ENCODE measurements at regions not wholly inside any gene's neighbourhood (a gene's known extent, or its start where the extent isn't known, plus 50 kb on each side); places are given as distances from the start of the nearest gene placed in this dataset.

- intact Hi-C loops (cut with micrococcal nuclease): no loop called here
- H3K27ac ChIP-seq (ENCODE audit: low read length): no peak overlapping the region
- no peak overlapping the region for H3K4me3 ChIP-seq (ENCODE audit: low read length)
- H3K9me3 ChIP-seq (ENCODE audit: control insufficient read depth, insufficient read depth, low read length): no peaks in the 10 kb centered on the region
- no peak overlapping the region for H3K4me3 Mint-ChIP-seq
- DNase-seq (no peak), ATAC-seq (no peak)
- H3K27me3 Mint-ChIP-seq (ENCODE audit: low read depth in 2 of 2): peaks cover 5 to 14% of the 10 kb centered on the region in 2 donors
- TF ChIP-seq CTCF (IDR thresholded peaks at IDR 0.05): no peak
- WGBS (ENCODE audit: insufficient coverage): 91% methylated on average over 4 of the region's 4 CpGs
- H3K36me3 Mint-ChIP-seq: no peaks in the 10 kb centered on the region
- no peaks in the 10 kb centered on the region for H3K4me1 ChIP-seq (ENCODE audit: control insufficient read depth, insufficient read depth, low read length)
- no peaks in the 10 kb centered on the region for H3K9me3 Mint-ChIP-seq
- H3K27ac Mint-ChIP-seq: no peak overlapping the region
- H3K36me3 ChIP-seq (ENCODE audit: control insufficient read depth, insufficient read depth, low read length): no peaks in the 10 kb centered on the region
- no peaks in the 10 kb centered on the region for H3K27me3 ChIP-seq (ENCODE audit: control insufficient read depth, insufficient read depth, low read length)
- no peaks in the 10 kb centered on the region for H3K4me1 Mint-ChIP-seq
Measured at GRCh38 chr1:147849098-147849895, 53.3 kb upstream of the GJA8 start.

- intact Hi-C loops (cut with micrococcal nuclease): no loop called here
- no peaks in the 10 kb centered on the region for H3K9me3 ChIP-seq (ENCODE audit: control insufficient read depth, insufficient read depth, low read length)
- peaks cover 5 to 18% of the 10 kb centered on the region in 2 donors for H3K27me3 Mint-ChIP-seq (ENCODE audit: low read depth in 2 of 2)
- H3K4me1 Mint-ChIP-seq: no peaks in the 10 kb centered on the region
- no peaks in the 10 kb centered on the region for H3K36me3 Mint-ChIP-seq
- H3K36me3 ChIP-seq (ENCODE audit: control insufficient read depth, insufficient read depth, low read length): no peaks in the 10 kb centered on the region
- no peaks in the 10 kb centered on the region for H3K4me1 ChIP-seq (ENCODE audit: control insufficient read depth, insufficient read depth, low read length)
- H3K27me3 ChIP-seq (ENCODE audit: control insufficient read depth, insufficient read depth, low read length): no peaks in the 10 kb centered on the region
- DNase-seq (no peak), ATAC-seq (no peak)
- no peak overlapping the region for H3K4me3 Mint-ChIP-seq
- H3K27ac ChIP-seq (ENCODE audit: low read length): no peak overlapping the region
- no peak overlapping the region for H3K4me3 ChIP-seq (ENCODE audit: low read length)
- WGBS (ENCODE audit: insufficient coverage): 83% methylated on average over 1 of the region's 1 CpG
- H3K27ac Mint-ChIP-seq: no peak overlapping the region
- TF ChIP-seq CTCF (IDR thresholded peaks at IDR 0.05): no peak
- no peaks in the 10 kb centered on the region for H3K9me3 Mint-ChIP-seq
Measured at GRCh38 chr1:147850737-147851136, 51.9 kb upstream of the GJA8 start.

GRCh38 chr1:147851149-147851548 is 51.4 kb upstream of the GJA8 start:
- Histone ChIP-seq H3K27me3 (ENCODE audit: control insufficient read depth, insufficient read depth, low read length) (no peaks in the 10 kb centered on the region), H3K4me3 (ENCODE audit: low read length) (no peak overlapping the region), H3K27ac (ENCODE audit: low read length) (no peak overlapping the region), H3K4me1 (ENCODE audit: control insufficient read depth, insufficient read depth, low read length) (no peaks in the 10 kb centered on the region), H3K9me3 (ENCODE audit: control insufficient read depth, insufficient read depth, low read length) (no peaks in the 10 kb centered on the region), H3K36me3 (ENCODE audit: control insufficient read depth, insufficient read depth, low read length) (no peaks in the 10 kb centered on the region)
- peaks cover 9 to 22% of the 10 kb centered on the region in 2 donors for H3K27me3 Mint-ChIP-seq (ENCODE audit: low read depth in 2 of 2)
- H3K4me1 Mint-ChIP-seq: no peaks in the 10 kb centered on the region
- intact Hi-C loops (cut with micrococcal nuclease): no loop called here
- no CpG with 5 or more reads among the region's 2 CpGs for WGBS (ENCODE audit: insufficient coverage)
- no peak for DNase-seq
- ATAC-seq: no peak
- no peak overlapping the region for H3K27ac Mint-ChIP-seq
- no peaks in the 10 kb centered on the region for H3K9me3 Mint-ChIP-seq
- H3K4me3 Mint-ChIP-seq: no peak overlapping the region
- TF ChIP-seq CTCF (IDR thresholded peaks at IDR 0.05): no peak
- no peaks in the 10 kb centered on the region for H3K36me3 Mint-ChIP-seq

GRCh38 chr1:147852706-147853225 is 49.8 kb upstream of the GJA8 start:
- TF ChIP-seq CTCF (IDR thresholded peaks at IDR 0.05): no peak
- H3K27me3 ChIP-seq (ENCODE audit: control insufficient read depth, insufficient read depth, low read length): no peaks in the 10 kb centered on the region
- no peaks in the 10 kb centered on the region for H3K9me3 Mint-ChIP-seq
- no peaks in the 10 kb centered on the region for H3K9me3 ChIP-seq (ENCODE audit: control insufficient read depth, insufficient read depth, low read length)
- peaks cover 19 to 31% of the 10 kb centered on the region in 2 donors for H3K27me3 Mint-ChIP-seq (ENCODE audit: low read depth in 2 of 2)
- H3K4me3 Mint-ChIP-seq: no peak overlapping the region
- no peaks in the 10 kb centered on the region for H3K36me3 ChIP-seq (ENCODE audit: control insufficient read depth, insufficient read depth, low read length)
- intact Hi-C loops (cut with micrococcal nuclease): no loop called here
- H3K4me3 ChIP-seq (ENCODE audit: low read length): no peak overlapping the region
- H3K27ac Mint-ChIP-seq: no peak overlapping the region
- no peaks in the 10 kb centered on the region for H3K4me1 Mint-ChIP-seq
- H3K27ac ChIP-seq (ENCODE audit: low read length): no peak overlapping the region
- no peaks in the 10 kb centered on the region for H3K36me3 Mint-ChIP-seq
- no peak for ATAC-seq
- H3K4me1 ChIP-seq (ENCODE audit: control insufficient read depth, insufficient read depth, low read length): no peaks in the 10 kb centered on the region
- no peak for DNase-seq
- 77% methylated on average over 1 of the region's 1 CpG for WGBS (ENCODE audit: insufficient coverage)

All from natural killer cell (primary cell).